ENCODE measurements at regions not wholly inside any gene's neighbourhood (a gene's known extent, or its start where the extent isn't known, plus 50 kb on each side); places are given as distances from the start of the nearest gene placed in this dataset.
"Not testable (repeated sequence)": the region's sequence is repeated elsewhere in the genome, so short reads cannot be mapped to it uniquely, and the experiment has no call there.

DNA sequence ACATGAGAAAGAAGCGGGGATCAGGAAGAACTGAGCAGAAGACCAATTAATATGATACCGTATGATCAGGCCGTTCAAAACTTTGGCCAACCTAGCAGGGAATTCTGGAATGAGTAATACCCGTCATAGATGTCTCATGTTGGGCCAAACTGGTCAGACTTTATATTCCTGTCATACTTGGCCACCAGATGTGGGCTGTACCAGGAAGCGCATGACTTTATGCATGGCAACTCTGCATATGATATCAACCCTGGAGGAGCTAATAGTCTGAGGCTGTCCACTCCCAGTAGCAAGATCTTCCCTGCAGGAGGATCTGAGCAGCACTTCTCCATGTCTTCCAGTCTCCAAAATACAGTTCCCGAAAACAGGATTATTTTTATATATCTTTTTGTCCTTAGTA is 68.5 kb upstream of the NAA35 start:
- intact Hi-C loops (cut with DNase I), result no loop called here
- DNase-seq (ENCODE audit: missing footprints), result no peak
- no peak for ATAC-seq

DNA sequence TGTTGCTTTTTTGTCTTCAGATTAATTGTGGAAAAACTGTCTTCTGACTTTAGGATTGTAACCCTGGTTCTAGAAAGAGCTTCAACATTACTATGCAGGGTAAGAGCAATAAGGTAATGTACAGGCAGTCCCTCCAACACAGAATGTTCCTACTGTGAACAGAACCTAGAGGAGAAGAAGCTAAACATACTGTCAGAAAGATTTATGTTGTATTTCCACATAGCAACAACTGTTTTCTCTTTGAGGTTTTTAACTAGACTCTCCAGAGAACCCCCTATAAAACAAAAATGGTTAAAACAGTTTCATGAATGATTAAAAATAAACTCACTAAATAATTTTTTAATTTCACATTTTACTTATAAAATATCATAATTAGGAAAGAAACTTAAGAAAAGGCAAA is 64.3 kb upstream of the NAA35 start:
- ATAC-seq, result no peak
- no peak for DNase-seq (ENCODE audit: missing footprints)
- intact Hi-C loops (cut with DNase I), result no loop called here

DNA sequence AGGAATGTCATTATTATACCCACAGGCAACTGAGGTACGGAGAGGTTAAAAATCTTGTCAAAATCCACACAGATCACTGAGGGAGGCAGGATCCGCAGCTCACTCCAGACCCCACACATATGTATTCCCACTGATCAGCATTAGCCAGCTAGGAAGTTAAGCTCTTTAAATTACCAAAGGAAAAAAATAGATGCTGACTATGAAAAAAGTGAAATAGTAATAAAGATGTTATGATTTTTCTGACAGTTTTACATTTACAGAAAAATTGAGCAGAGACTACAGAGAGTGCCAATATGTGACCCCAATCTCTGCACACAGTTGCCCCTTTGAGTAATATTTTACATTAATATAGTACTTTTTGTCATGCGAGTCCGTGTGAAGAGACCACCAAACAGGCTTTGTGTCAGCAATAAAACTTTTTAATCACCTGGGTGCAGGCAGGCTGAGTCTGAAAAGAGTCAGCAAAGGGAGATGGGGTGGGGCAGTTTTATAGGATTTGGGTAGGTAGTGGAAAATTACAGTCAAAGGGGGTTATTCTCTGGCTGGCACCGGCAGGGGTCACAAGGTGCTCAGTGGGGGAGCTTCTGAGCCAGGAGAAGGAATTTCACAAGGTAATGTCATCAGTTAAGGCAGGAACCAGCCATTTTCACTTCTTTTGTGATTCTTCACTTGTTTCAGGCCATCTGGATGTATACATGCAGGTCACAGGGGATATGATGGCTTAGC is 61.9 kb upstream of the NAA35 start:
- DNase-seq (ENCODE audit: missing footprints); ATAC-seq; intact Hi-C loops (cut with DNase I): not testable (repeated sequence)

DNA sequence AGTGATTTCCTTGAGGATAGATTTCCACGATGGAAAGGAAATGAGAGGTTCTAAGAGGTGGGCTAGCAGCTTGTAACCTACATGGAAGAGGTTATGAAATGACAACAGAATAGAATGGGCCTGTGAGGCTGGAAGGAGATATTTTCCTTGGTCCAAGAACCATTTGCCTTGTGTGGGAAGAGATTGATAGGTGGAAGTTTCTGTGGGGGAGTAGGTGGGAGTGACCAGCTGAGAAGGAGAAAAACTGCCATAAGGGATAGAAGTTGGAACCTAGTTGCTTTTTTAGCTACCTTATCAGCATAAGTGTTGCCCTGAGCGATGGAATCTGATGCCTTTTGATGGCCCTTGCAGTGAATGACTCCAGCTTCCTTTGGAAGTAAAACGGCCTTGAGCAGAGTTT is 60.4 kb upstream of the NAA35 start:
- ATAC-seq; DNase-seq (ENCODE audit: missing footprints); intact Hi-C loops (cut with DNase I): not testable (repeated sequence)

DNA sequence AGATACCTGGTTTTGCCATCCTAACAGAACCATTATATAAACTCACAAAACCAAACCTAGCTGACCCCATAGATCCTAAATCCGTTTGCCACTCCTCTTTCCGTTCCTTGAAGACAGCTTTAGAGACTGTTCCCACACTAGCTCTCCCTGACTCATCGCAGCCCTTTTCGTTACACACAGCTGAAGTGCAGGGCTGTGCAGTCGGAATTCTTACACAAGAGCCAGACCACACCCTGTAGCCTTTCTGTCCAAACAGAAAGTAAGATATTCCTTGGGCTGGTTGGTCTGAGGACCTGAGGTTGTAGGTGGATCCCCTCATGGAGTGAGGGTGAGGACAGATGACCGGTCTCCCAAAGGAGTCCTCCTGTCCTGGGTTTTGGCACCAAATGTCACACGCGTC is 56.7 kb upstream of the NAA35 start:
- no peak for DNase-seq (ENCODE audit: missing footprints)

DNA sequence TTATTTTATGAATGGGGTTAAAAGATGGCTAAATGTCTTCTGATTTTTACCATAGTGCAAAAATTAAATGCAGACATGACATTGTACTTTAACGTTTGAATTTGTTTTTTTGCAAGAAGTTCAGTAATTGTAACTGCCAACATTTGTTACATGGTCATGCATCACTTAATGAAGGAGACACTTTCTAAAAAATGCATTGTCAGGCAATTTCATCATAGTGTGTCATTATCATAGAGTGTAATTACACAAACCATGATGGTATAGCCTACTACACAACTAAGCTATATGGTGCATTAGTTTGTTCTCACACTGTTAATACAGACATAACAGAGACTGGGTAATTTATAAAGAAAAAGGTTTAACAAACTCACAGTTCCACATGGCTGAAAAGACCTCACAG is 50.0 kb upstream of the NAA35 start:
- DNase-seq (ENCODE audit: missing footprints) (no peak), ATAC-seq (no peak)
- intact Hi-C loops (cut with DNase I), result no loop called here

More for the DNA sequence above, 56.7 kb upstream of the NAA35 start:
- intact Hi-C loops (cut with DNase I), result no loop called here
- ATAC-seq, result no peak
